ENCODE measurements at regions not wholly inside any gene's neighbourhood (a gene's known extent, or its start where the extent isn't known, plus 50 kb on each side); places are given as distances from the start of the nearest gene placed in this dataset.
"Not testable (repeated sequence)": the region's sequence is repeated elsewhere in the genome, so short reads cannot be mapped to it uniquely, and the experiment has no call there.

DNA sequence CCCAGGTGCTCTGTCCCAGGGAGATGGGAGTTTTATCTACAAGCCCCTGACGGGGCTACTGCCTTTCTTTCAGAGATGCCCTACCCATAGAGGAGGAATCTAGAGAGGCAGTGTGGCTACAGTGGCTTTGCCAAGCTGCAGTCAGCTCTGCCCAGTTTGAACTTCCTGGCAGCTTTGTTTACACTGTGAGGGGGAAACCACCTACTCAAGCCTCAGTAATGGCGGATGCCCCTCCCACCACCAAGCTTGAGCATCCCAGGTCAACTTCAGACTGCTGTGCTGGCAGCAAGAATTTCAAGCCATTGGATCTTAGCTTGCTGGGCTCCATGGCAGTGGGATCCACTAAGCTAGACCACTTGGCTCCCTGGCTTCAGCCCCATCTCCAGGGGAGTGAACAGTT, 53.1 kb upstream of the TMEM252 start:
- intact Hi-C loops (cut with micrococcal nuclease); DNase-seq; ATAC-seq: not testable (repeated sequence)

DNA sequence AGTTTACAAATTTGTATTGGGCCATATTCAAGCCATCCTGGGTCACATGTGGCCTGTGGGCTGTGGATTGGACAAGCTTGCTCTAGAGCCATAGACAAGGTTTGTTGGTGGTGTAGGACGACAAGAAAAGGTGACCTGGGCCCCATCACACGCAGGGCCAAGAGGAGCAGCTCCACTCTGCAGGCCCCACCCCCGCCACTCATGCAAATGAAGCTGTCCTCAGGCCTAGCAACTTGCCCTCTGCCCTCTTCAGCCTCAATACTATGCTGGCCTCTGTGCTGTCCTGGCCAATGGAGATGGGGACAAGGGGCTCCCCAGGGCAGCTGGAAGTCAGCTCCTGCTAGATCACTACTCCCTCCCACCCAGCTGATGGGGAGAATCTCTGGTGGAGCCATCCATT, 55.2 kb upstream of the TMEM252 start:
- intact Hi-C loops (cut with micrococcal nuclease), result no loop called here
- ATAC-seq, result no peak
- DNase-seq, result no peak

DNA sequence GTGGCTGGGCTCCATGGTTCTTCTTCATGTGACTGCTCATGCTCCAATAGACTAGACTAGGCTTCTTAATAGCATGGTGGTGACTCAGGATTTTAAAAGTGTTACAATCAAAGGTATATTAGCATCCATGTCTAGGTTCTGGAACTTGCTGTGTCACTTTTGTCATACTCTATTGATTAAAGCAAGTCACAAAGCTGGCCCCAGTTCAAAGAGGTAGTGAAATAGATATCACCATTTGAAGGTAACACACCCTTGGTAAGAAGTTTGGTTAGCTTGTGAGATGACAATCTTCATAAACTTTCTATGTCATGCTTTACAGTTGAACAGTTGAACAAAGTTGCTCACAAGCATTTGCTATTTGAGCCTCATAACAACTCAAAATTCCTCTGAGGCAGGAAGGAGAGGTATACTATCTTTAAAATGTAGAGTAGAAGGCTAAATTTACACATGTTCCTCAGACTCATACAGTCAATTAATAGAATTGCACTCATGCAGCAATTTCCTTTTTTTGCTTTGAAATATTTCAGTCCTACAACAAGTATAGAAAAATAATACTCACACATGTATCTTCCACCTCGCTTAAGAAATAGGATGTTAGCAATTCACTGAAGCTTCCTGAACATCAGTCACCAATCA, 56.8 kb upstream of the TMEM252 start:
- no peak for ATAC-seq
- no peak for DNase-seq
- intact Hi-C loops (cut with micrococcal nuclease), result no loop called here

DNA sequence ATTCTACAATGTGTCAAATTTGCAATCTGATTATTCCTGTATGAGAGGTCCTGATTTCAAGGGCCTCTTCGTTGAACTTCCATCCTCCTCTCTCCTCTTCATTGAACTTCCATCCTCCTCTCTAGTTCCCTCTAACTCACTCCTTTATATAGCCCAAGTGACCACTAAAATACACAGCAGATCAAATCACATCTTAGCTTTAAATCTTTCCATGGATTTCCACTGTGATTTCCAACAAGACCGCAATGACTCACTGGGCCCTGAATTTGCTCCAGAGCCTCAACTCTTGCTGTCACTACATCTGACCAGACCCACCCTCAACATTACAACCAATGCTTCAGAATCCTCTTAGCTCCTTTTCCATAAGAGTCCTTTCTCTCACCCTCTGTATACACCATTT, 59.1 kb upstream of the TMEM252 start:
- DNase-seq (no peak), ATAC-seq (no peak)
- intact Hi-C loops (cut with micrococcal nuclease), result no loop called here

DNA sequence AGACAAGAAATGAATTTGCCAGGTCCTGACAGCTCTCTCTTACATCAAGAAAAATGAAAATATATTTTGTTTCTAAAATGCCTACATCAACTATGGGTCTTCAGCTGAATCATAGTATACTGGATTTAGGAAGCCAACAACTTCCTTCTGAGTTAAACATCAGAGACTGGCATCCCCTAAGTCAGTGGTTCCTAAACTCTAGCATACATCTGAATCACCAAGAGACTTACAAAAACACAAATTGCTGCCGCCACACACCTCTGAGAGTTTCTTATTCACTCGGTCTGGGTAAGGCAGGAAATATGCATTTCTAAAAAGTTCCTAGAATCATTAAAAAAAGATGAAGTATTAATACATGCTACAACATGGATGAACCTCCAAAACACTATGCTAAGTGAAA, 60.4 kb upstream of the TMEM252 start:
- no peak for DNase-seq
- intact Hi-C loops (cut with micrococcal nuclease), result no loop called here
- no peak for ATAC-seq

DNA sequence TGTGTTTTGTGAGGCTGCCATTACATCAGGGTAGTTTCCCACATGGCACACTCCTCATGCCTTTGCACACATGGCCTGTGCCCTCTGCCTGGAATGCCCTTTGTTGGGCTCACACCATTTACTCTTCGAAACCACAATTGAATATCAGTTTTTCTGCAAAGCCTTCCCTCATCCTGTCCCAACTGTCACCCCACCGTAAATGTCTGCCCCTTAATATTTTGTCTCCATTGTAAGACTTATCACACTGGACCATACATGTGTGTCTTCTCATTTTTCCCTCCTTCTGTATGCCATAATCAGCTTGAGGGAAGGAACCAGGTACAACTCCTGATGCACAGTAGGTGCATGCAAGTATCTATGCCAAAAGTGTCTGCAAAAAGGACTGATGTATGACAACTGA, 62.7 kb upstream of the TMEM252 start:
- intact Hi-C loops (cut with micrococcal nuclease), result no loop called here

DNA sequence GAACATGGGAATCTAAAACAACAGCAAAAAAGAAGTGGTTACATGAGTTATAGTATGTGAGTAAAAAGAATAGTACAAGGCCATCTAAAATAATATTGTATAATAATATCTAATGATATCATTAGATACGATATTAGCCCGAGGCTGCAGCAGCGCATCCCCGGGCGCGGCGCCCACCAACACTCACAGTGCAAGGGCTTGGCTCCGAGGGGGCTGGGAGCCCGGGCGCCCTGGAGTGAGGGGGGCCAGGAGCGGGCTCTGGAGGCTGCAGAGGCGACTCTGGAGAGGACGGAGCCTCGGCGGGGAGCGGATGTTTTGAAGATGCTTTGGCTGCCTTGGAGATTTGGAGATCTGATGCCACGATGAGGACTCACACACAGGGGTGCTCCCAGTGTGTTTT, 68.1 kb upstream of the TMEM252 start:
- DNase-seq (no peak), ATAC-seq (no peak)
- intact Hi-C loops (cut with micrococcal nuclease), result no loop called here

More for the DNA sequence above, 62.7 kb upstream of the TMEM252 start:
- ATAC-seq, result no peak
- DNase-seq, result no peak

DNA sequence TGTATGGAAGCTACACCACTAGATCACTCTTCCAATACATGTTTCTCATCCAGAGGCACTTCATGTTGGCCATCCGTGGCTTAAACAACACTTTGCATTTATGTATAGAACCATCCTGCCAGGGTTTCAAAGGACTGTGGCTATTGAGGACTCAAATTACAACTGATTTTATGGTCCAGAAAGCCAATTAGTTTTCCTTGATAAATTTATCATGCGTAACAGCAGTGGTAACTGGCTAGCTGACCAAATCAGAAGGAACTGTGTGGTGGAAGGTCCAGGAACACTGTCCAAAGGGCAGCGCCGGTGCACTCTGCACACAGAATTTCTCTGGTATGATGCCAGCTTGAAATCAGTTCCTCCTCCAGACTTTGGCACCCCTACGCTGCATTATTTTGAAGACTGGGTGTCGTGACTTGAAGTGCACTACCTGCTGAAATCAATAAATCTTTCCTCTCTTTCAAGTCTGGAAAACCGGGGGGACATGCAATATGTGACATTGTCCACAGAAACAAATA, 69.3 kb upstream of the TMEM252 start:
- ATAC-seq (no peak), DNase-seq (no peak)
- intact Hi-C loops (cut with micrococcal nuclease), result no loop called here

DNA sequence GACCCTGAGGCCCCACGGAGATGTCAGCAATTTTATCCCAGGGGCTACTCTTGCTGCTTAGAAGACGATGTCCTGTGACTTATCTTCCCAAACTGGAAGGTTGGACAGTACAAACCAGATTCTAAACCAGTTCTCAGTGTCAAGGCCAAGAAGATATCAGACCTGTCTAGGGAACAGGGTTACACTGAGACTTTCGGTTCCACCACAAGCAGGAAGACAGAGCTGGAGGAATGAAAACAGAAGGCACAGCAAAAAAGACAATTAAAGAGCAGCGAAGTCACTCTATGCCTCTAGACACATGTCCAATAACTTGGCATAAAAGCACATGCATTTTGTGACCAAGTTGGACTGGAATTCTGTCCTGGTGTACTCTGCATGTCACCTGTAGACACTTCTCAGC, 73.4 kb upstream of the TMEM252 start:
- DNase-seq, result no peak
- ATAC-seq, result no peak
- intact Hi-C loops (cut with micrococcal nuclease), result no loop called here

DNA sequence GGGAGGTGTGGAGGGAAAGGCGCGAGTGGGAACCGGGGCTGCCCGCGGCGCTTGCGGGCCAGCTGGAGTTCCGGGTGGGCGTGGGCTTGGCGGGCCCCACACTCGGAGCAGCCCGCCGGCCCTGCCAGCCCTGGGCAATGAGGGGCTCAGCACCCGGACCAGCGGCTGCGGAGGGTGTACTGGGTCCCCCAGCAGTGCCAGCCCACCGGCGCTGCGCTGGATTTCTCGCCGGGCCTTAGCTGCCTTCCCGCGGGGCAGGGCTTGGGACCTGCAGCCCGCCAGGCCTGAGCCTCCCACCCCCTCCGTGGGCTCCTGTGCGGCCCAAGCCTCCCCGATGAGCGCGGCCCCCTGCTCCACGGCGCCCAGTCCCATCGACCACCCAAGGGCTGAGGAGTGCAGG, 76.3 kb upstream of the TMEM252 start:
- intact Hi-C loops (cut with micrococcal nuclease); DNase-seq; ATAC-seq: not testable (repeated sequence)

DNA sequence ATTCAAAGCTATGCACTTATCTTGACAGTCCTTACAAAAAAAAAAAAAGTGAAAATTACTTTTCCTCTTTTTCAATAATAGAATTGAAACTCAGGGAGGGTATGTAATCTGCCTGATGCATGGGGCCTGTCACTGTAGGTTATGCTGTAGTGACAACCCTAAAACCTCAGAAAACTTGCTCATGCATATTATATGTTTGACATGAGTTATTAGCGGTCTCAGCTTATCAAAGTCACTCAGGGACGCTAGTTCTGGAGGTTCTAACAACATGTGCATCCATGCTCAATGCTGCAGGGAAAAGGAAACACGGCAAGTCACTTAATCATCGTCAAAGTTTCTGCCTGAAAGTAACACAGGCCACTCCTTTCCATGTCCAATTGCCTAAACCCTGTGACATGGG, 78.4 kb upstream of the TMEM252 start:
- DNase-seq (no peak), ATAC-seq (no peak)
- intact Hi-C loops (cut with micrococcal nuclease), result no loop called here

DNA sequence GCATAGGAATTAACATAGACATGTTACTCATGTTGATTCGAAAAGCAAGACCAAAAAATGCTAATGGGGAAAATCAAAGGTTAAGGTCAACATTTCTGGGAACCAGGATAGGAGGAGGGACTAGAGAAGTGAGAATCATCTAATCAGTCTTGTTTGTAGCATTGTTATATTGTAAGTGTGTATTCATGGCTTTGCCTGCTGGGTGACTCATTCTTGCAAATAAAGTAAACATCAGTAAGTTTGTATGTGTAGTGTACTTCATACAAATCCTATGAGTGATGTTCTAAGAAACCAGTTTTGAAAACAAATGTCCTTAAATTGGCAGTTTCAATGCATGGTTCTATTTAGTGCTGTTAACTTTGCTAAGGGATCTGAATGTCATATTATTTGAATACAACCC, 79.0 kb upstream of the TMEM252 start:
- ATAC-seq (no peak), DNase-seq (no peak)
- intact Hi-C loops (cut with micrococcal nuclease), result no loop called here

DNA sequence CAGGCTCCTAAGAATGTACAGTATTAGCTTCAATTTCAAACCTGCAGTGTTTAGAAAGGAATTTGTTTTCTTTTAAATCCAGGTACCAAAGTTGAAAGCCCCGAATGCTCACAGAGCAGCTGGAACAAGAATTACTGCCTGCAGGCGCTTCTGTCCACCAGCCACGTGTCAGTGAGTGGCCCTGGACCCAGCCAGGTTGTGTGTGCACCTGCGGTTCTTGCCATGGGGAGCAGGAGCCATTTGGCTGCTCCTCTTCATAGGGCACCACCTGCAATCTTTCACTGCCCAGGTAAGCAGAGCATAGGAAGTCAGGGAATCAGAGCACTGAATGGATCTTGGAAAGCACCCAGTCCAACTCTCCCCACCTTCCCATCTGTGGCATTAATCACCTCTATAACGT, 79.5 kb upstream of the PIP5K1B start:
- intact Hi-C loops (cut with micrococcal nuclease), result no loop called here
- no peak for ATAC-seq
- DNase-seq, result no peak

DNA sequence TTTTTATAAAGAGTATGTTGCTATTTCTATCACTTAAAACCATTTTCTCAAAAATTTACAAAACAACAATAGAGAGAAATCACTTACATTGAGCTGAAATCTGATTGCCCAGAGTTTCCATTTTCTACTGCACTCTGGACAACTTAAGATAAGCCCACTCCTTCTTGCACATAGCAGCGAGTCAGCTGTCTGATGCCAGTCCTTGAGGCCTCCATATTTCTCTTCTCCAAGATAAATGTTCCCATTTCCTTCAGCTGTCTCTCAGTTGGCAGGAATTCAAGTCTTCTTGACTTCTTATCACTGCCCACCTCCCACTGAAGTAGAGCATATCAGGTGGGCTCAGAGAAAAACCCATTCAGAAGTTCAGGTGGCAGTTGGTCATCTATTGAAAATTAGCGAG, 78.5 kb upstream of the PIP5K1B start:
- no peak for ATAC-seq
- no peak for DNase-seq
- intact Hi-C loops (cut with micrococcal nuclease), result no loop called here

DNA sequence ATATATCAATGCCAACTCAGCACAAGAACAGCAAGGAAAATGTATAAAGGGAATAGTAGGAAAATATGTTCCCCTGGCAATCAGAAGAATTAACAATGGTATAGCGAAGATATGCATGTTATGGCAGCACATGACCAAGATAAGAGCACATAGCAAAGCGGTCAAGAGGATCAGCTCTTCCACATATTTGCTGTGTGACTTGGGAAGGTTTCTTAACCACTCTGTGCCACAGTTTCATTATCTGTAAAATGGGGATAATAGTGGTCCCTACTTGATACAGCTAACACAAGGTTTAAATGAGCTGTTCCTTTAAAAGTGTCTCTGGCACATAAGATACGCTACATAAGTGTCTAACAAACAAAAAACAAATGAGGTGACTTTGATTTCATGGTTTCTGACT, 77.9 kb upstream of the PIP5K1B start:
- ATAC-seq, result no peak
- intact Hi-C loops (cut with micrococcal nuclease), result no loop called here
- no peak for DNase-seq

DNA sequence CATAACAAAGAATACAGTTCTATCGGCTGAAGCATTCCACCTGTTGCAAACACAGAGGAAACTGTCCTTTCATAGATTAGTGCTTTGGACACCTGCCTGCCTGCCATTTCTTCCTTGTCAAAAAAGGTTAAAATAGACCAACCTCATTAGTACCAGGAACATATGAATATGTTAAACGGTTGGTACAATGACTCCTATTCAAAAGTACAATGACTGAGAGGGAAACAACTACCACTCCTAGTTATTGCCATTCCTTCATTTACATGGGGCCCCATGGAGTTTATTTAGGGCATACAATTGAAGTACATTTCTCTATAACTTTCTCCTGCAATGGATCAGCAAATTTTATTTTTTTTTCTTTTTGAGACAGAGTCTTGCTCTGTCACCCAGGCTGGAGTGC, 77.4 kb upstream of the PIP5K1B start:
- ATAC-seq (no peak), DNase-seq (no peak)
- intact Hi-C loops (cut with micrococcal nuclease), result no loop called here

DNA sequence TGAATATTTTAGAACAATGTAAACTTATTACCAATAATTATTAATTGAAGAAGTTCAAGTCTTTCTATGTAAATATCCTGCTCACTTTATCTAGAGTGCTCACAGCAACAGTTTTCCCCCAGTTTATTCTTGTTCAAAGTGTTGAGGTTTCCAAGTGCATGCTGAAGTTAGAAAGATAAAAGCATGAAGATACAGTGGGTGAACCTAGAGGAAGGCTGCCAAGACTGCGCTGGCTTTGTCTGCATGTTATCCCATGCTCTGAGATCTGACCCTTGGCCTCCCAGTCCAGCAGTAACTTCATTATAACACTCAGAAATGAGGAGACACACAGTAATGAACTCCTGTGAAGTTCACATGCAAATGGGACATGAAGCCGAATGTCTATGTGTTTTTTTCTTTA, 76.0 kb upstream of the PIP5K1B start:
- DNase-seq (peak; percentile 56), ATAC-seq (peak; percentile 90)
- intact Hi-C loops (cut with micrococcal nuclease), result no loop called here

DNA sequence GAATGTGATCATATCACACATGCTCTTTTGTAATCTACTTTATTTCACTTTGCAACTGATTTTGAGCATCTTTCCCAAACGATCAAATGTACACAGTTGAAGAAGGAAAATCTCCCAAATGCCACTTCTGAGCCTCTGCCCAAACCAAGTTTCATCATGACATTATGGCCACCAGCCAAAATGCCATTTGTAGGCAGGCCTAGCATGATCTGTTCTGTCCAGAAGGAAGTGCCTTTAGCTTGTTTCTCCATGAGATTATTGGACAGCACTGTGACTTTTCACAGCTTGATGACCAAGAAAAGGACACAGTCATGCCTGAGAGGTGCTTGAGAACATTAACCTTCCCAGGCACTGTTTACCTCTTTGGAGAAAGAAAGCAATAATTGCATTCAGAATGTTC, 73.2 kb upstream of the PIP5K1B start:
- DNase-seq, result no peak
- intact Hi-C loops (cut with micrococcal nuclease), result no loop called here
- ATAC-seq, result no peak

DNA sequence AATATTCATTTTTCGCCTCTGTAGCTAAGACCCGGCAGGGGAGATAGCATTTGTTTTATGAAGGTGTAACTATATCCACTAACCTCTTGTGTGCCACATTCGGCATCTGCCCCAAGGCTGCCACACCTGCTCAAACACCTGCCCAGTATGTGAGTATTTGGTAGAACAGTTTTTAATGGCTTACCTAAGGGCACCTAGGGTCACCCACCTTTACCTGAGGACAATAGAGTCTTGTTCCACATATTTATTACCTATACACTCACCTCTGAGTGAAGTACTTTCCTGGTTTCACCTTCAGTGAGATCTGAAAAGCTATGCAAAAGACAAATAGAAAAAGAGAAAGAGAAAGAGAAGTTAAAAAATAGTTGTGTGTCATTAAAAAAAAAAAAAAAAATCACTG, 68.0 kb upstream of the PIP5K1B start:
- ATAC-seq, result no peak
- intact Hi-C loops (cut with micrococcal nuclease), result no loop called here
- no peak for DNase-seq

DNA sequence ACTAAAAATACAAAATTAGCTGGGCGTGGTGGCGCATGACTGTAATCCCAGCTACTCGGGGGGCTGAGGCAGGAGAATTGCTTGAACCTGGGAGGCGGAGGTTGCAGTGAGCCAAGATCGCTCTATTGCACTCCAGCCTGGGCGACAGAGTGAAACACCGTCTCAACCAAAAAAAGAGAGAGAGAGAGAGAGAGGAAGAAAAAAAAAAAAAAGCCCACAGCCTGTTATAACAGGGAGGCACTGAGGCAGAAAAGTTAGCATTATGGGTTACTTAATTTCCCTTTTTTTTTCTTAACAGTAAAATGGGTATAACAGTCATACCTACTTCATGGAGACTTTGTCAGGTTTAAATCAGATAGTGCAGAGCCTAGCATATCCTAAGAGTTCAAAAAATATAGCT, 65.8 kb upstream of the PIP5K1B start:
- intact Hi-C loops (cut with micrococcal nuclease); DNase-seq; ATAC-seq: not testable (repeated sequence)

DNA sequence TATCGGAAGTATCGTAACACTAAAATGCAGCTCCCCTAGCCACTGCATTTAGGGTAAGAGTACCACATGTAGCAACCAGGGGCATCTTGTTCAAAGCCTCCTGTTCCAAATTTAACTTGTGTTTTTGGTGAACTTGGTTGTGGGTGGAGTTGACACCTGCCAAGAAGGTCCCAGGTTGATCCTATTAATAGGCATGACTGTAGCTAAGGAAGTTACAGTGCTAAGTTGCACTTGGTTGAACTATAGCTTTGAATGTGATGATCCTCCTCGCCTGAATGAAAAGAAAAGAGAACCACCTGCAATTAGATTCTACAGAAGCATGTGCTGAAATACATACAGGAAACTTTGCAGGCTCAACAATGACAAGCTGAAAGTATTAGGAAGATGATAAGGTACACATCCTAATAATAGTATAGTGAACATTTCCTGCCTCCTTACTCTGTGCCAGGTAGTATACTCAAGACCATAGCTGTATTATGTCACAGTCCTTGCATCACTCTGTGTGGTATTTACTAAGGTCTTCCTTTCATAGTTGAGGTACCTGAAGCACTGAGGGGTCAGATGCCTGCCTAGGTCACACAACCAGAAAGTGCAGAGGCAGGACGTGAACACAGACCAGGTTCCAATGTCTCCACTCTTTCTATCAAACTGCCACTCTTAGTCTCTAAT, 64.5 kb upstream of the PIP5K1B start:
- DNase-seq (no peak), ATAC-seq (peak; percentile 32)

More for the DNA sequence above, 64.5 kb upstream of the PIP5K1B start:
- intact Hi-C loops (cut with micrococcal nuclease), result no loop called here
